ENCODE measurements at regions not wholly inside any gene's neighbourhood (a gene's known extent, or its start where the extent isn't known, plus 50 kb on each side); places are given as distances from the start of the nearest gene placed in this dataset.

GRCh38 chr13:104900191-104900817 lies 1635.2 kb downstream of the EFNB2 start:
- TF ChIP-seq ZNF274 (IDR thresholded peaks at IDR 0.05; ENCODE audit: low read depth, low read length) (no peak), YY1 (IDR thresholded peaks at IDR 0.05; ENCODE audit: insufficient read depth, insufficient read length) (no peak)
